Suprapubic skin (tissue), 3 donors: ENCODE measurements at regions not wholly inside any gene's neighbourhood (a gene's known extent, or its start where the extent isn't known, plus 50 kb on each side); places are given as distances from the start of the nearest gene placed in this dataset.

Experiments
- POLR2AphosphoS5 ChIP-seq, 3 donors: sonication (generic); formaldehyde crosslinking; IDR thresholded peaks; one replicate each; pipeline ENCODE4 v1.6.1; 2017; ENCODE audit warnings: antibody characterized with exemption in 3 of 3
- TF ChIP-seq, protein P1 (sequence below), 2 donors: fragments of 200-600 bp in 1 of 2; fragments of 450-650 bp in 1 of 2; sonication (generic) in 1 of 2; IDR thresholded peaks; one replicate each; pipeline ENCODE4 v1.5.1; 2016 to 2019; ENCODE audit warnings: antibody characterized with exemption in 2 of 2, mild to moderate bottlenecking in 1 of 2, moderate library complexity in 1 of 2

DNA sequence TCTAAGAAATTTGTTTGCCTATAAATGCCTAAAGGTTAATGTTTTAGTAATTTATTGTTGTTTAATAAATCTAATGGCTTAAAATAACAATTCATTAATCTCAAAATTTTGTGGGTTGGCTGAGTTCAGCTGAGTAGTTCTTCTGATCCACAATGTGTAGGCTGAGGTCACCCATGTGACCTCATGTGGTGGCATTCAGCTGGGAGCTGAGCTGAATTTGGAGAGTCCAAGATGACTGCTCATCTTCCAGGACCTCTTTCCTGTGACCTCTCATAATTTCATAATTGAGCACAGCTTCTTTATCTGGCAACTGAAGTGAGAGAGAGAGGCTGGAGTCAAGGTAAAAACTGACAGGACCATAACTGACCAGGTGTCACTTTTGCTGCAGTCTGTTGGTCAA is 132.4 kb downstream of the TXNL1 start:
- TF ChIP-seq, protein P1, sequence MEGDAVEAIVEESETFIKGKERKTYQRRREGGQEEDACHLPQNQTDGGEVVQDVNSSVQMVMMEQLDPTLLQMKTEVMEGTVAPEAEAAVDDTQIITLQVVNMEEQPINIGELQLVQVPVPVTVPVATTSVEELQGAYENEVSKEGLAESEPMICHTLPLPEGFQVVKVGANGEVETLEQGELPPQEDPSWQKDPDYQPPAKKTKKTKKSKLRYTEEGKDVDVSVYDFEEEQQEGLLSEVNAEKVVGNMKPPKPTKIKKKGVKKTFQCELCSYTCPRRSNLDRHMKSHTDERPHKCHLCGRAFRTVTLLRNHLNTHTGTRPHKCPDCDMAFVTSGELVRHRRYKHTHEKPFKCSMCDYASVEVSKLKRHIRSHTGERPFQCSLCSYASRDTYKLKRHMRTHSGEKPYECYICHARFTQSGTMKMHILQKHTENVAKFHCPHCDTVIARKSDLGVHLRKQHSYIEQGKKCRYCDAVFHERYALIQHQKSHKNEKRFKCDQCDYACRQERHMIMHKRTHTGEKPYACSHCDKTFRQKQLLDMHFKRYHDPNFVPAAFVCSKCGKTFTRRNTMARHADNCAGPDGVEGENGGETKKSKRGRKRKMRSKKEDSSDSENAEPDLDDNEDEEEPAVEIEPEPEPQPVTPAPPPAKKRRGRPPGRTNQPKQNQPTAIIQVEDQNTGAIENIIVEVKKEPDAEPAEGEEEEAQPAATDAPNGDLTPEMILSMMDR (IDR thresholded peaks at IDR 0.05), result no peak
- no peak for TF ChIP-seq POLR2AphosphoS5 (IDR thresholded peaks at IDR 0.05)
